OCI-LY1 (cell line): ENCODE measurements at regions not wholly inside any gene's neighbourhood (a gene's known extent, or its start where the extent isn't known, plus 50 kb on each side); places are given as distances from the start of the nearest gene placed in this dataset.

Experiments used
- H2AFZ ChIP-seq: fragments of 200-600 bp; sonication (generic), shearing (Covaris generic); 2 replicates; pipeline ENCODE4 v1.6.0; 2014; ENCODE audit warnings: antibody characterized with exemption, mild to moderate bottlenecking, low read length
- H3F3A ChIP-seq: fragments of 200-600 bp; sonication (generic), shearing (Covaris generic); 2 replicates; pipeline ENCODE4 v1.6.0; 2014; ENCODE audit warnings: mild to moderate bottlenecking, antibody characterized with exemption, low read length, moderate library complexity; ENCODE audit not compliant: insufficient read depth
- H3K27ac ChIP-seq: fragments of 200-600 bp; sonication (generic); 2 replicates; pipeline ENCODE4 v1.5.1; 2014; ENCODE audit warnings: low read length, mixed run types, mild to moderate bottlenecking, low read depth; ENCODE audit not compliant: poor library complexity, severe bottlenecking
- H3K27me3 ChIP-seq: fragments of 200-600 bp; sonication (generic); 2 replicates; pipeline ENCODE4 v1.6.0; 2014; ENCODE audit warnings: antibody characterized with exemption, mild to moderate bottlenecking, low read length, moderate library complexity; ENCODE audit not compliant: insufficient read depth
- H3K36me3 ChIP-seq: fragments of 200-600 bp; sonication (generic); 2 replicates; pipeline ENCODE4 v1.6.1; 2014; ENCODE audit warnings: mild to moderate bottlenecking, antibody characterized with exemption, low read length, moderate library complexity, mixed read lengths; ENCODE audit not compliant: insufficient read depth
- H3K4me1 ChIP-seq: fragments of 200-600 bp; sonication (generic); 2 replicates; pipeline ENCODE4 v1.5.1; 2014; ENCODE audit warnings: mild to moderate bottlenecking, low read length, moderate library complexity; ENCODE audit not compliant: insufficient read depth, severe bottlenecking
- H3K4me2 ChIP-seq: fragments of 200-600 bp; sonication (generic), shearing (Covaris generic); 2 replicates; pipeline ENCODE4 v1.6.1; 2014; ENCODE audit warnings: low read length
- H3K4me3 ChIP-seq: fragments of 200-600 bp; sonication (generic); 2 replicates; pipeline ENCODE4 v1.5.1; 2014; ENCODE audit warnings: low read length, low read depth, mild to moderate bottlenecking, mixed read lengths; ENCODE audit not compliant: poor library complexity, severe bottlenecking
- H3K79me2 ChIP-seq: fragments of 200-600 bp; shearing (Covaris generic); 2 replicates; pipeline ENCODE4 v1.6.1; 2016; ENCODE audit warnings: mixed run types, low read length, mixed read lengths; ENCODE audit not compliant: insufficient read depth
- H3K9ac ChIP-seq: fragments of 200-600 bp; sonication (generic), shearing (Covaris generic); 2 replicates; pipeline ENCODE4 v1.6.1; 2014; ENCODE audit warnings: mild to moderate bottlenecking, low read length, mixed read lengths
- H3K9me2 ChIP-seq: fragments of 200-600 bp; sonication (generic), shearing (Covaris generic); 2 replicates; pipeline ENCODE4 v1.6.1; 2014; ENCODE audit warnings: low read depth, mild to moderate bottlenecking, low read length, mixed read lengths
- H3K9me3 ChIP-seq: fragments of 200-600 bp; shearing (Covaris generic); 2 replicates; pipeline ENCODE4 v1.6.1; 2014; ENCODE audit warnings: low read length, mixed read lengths
- H4K20me1 ChIP-seq: fragments of 200-600 bp; sonication (generic), shearing (Covaris generic); 2 replicates; pipeline ENCODE4 v1.6.0; 2016; ENCODE audit warnings: mild to moderate bottlenecking, low read length; ENCODE audit not compliant: insufficient read depth
- EZH2 ChIP-seq: fragments of 200-600 bp; sonication (generic), shearing (Covaris generic); IDR thresholded peaks from 2 replicates; pipeline ENCODE4 v1.8.0; 2017; ENCODE audit warnings: borderline replicate concordance, mixed run types, mild to moderate bottlenecking, antibody characterized with exemption, low read length, moderate library complexity, mixed read lengths
- TF ChIP-seq, protein P1 (sequence below): fragments of 200-600 bp; sonication (generic), shearing (Covaris generic); IDR thresholded peaks from 2 replicates; pipeline ENCODE4 v1.5.1; 2017; ENCODE audit warnings: mild to moderate bottlenecking, antibody characterized with exemption, low read length, moderate library complexity, mixed read lengths

DNA sequence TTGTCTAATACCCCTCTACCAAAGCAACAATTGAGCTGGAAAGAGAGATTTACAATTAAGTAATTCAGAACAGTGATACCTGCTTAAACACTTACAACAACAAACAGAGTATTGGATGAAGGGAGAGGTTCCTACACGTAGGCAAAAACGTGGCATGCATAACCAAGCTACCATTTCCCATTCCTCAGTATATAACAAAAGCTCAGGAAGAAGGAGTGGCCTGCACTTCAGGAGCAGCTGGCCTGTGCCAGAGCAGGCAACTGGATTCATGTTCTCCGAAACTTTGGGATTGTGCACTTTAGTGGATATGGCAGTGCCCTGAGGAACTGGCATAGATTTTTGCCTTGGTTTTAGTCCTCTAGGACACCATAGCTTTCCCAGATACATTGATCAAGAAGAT is 630.2 kb upstream of the PCDH9 start:
- H3K36me3 ChIP-seq, result no peaks in the 10 kb centered on the region
- peaks cover 3% of the 10 kb centered on the region; the same call in 1 of the 2 replicates for H3K9me2 ChIP-seq
- H2AFZ ChIP-seq, result no peak overlapping the region
- no peaks in the 10 kb centered on the region for H3K4me1 ChIP-seq
- no peaks in the 10 kb centered on the region for H3K9me3 ChIP-seq
- no peaks in the 10 kb centered on the region for H3K79me2 ChIP-seq
- no peaks in the 10 kb centered on the region for H3F3A ChIP-seq
- no peaks in the 10 kb centered on the region for H3K27me3 ChIP-seq
- TF ChIP-seq, protein P1, sequence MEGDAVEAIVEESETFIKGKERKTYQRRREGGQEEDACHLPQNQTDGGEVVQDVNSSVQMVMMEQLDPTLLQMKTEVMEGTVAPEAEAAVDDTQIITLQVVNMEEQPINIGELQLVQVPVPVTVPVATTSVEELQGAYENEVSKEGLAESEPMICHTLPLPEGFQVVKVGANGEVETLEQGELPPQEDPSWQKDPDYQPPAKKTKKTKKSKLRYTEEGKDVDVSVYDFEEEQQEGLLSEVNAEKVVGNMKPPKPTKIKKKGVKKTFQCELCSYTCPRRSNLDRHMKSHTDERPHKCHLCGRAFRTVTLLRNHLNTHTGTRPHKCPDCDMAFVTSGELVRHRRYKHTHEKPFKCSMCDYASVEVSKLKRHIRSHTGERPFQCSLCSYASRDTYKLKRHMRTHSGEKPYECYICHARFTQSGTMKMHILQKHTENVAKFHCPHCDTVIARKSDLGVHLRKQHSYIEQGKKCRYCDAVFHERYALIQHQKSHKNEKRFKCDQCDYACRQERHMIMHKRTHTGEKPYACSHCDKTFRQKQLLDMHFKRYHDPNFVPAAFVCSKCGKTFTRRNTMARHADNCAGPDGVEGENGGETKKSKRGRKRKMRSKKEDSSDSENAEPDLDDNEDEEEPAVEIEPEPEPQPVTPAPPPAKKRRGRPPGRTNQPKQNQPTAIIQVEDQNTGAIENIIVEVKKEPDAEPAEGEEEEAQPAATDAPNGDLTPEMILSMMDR, result no peak
- no peak for TF ChIP-seq EZH2
- no peak overlapping the region for H3K9ac ChIP-seq
- H4K20me1 ChIP-seq, result no peaks in the 10 kb centered on the region
- no peak overlapping the region for H3K27ac ChIP-seq
- H3K4me3 ChIP-seq, result no peak overlapping the region
- no peak overlapping the region for H3K4me2 ChIP-seq

DNA sequence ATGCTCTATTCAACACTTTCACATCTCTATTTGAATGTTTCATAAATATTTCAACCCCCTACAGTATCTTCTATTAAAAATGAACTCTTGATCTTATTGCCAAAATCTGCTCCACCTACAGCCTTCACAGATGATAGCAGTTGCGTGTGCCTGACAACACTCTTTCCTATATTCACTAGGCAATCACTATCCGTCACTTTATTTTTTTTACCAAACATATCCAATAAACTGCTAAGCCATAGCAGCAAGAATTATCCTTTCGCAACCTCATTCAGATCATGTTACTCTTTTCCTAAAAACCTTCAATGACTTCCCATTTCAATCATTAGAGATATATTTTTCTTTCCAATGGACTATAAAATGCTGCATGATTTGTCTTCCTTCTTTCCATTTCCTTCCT is 629.8 kb upstream of the PCDH9 start:
- Histone ChIP-seq H3F3A (no peaks in the 10 kb centered on the region), H3K4me3 (no peak overlapping the region), H3K9me3 (no peaks in the 10 kb centered on the region), H3K9ac (no peak overlapping the region), H3K9me2 (no peaks in the 10 kb centered on the region; the same call in 1 of the 2 replicates), H3K27me3 (no peaks in the 10 kb centered on the region), H3K36me3 (no peaks in the 10 kb centered on the region), H3K79me2 (no peaks in the 10 kb centered on the region), H4K20me1 (no peaks in the 10 kb centered on the region), H3K4me1 (no peaks in the 10 kb centered on the region), H3K27ac (no peak overlapping the region), H3K4me2 (no peak overlapping the region), H2AFZ (no peak overlapping the region)
- TF ChIP-seq EZH2, result no peak
- TF ChIP-seq, protein P1, result no peak

DNA sequence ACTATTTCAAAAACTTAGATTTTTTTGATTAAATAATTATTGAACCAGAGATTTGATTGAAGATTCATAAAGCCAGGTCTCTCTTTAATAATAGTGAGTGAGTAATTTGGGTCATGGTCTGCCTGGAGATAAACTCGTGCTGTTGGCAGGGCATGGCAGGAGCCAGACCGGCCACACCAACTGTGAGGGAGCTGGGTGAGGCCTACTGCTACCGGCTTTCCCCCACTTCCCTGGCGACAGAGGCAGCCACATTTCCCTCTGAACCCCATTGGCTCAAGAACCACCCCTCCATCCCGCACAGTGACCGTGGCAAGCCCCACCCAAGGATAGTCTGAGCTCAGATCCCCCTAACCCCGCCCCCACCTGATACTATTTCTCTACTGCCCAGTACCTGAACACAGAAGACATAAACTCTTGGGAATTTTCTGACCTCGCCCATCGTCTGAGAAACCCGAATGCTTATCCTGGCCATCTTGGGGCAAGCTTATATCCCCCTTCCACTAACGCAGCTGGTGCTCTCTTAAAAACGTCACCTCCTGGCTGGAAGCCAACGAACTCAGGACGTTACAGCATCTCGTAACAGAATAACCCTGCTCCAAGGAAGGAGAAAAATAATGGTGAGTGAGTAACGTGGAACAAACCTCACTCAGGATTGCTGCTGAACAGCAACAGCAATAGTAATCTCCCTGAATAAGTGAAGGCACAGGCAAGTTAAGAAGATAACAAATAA is 627.6 kb upstream of the PCDH9 start:
- TF ChIP-seq, protein P1, result no peak
- TF ChIP-seq EZH2, result no peak
- no peak overlapping the region for H2AFZ ChIP-seq
- no peak overlapping the region for H3K4me2 ChIP-seq
- H3K9me3 ChIP-seq, result no peaks in the 10 kb centered on the region
- H3K36me3 ChIP-seq, result no peaks in the 10 kb centered on the region
- H3K9ac ChIP-seq, result no peak overlapping the region
- no peaks in the 10 kb centered on the region for H3K4me1 ChIP-seq
- no peaks in the 10 kb centered on the region for H3K9me2 ChIP-seq
- H3K27me3 ChIP-seq, result no peaks in the 10 kb centered on the region
- no peaks in the 10 kb centered on the region for H3F3A ChIP-seq
- H3K79me2 ChIP-seq, result no peaks in the 10 kb centered on the region
- H3K4me3 ChIP-seq, result no peak overlapping the region
- H4K20me1 ChIP-seq, result no peaks in the 10 kb centered on the region
- no peak overlapping the region for H3K27ac ChIP-seq
